A549 (cell line): ENCODE measurements at regions not wholly inside any gene's neighbourhood (a gene's known extent, or its start where the extent isn't known, plus 50 kb on each side); places are given as distances from the start of the nearest gene placed in this dataset.

ENCODE experiments used
- CTCF ChIP-seq: fragments of >200 bp; sonication (Bioruptor Twin); formaldehyde crosslinking; IDR thresholded peaks from 3 replicates; pipeline ENCODE4 v1.5.1; 2016
- HMGXB4 ChIP-seq: fragments of 250-450 bp; sonication (Bioruptor Pico); IDR thresholded peaks from 2 replicates; pipeline ENCODE4 v1.5.0; 2021; ENCODE audit warnings: mild to moderate bottlenecking, moderate library complexity, borderline replicate concordance
- KDM1A ChIP-seq: fragments of 200-600 bp; sonication (generic); IDR thresholded peaks from 2 replicates; pipeline ENCODE4 v1.6.1; 2016; ENCODE audit warnings: low read depth, mild to moderate bottlenecking
- TP53 ChIP-seq: fragments of 250-450 bp; sonication (Bioruptor Pico); IDR thresholded peaks from 2 replicates; pipeline ENCODE4 v1.5.0; 2021; ENCODE audit warnings: mild to moderate bottlenecking, moderate library complexity

- TF ChIP-seq HMGXB4: no peak
- TF ChIP-seq TP53: no peak
- TF ChIP-seq CTCF: no peak
- no peak for TF ChIP-seq KDM1A
Observed at GRCh38 chr5:149433524-149434131, 54.5 kb upstream of the IL17B start.
